Right ventricle myocardium inferior (tissue), 1 donor: ENCODE measurements at regions not wholly inside any gene's neighbourhood (a gene's known extent, or its start where the extent isn't known, plus 50 kb on each side); places are given as distances from the start of the nearest gene placed in this dataset.
A peak's percentile ranks its signal among the peaks of the same experiment; 100 is the strongest.

Source experiments
- ATAC-seq: fragments of 200-7000 bp; cut with Tn5 transposase; one replicate; pipeline ENCODE4 v1.9.1; 2020; ENCODE audit warnings: mild to moderate bottlenecking, moderate library complexity
- DNase-seq: peaks from one replicate; pipeline ENCODE4 v3.0.0; 2021; ENCODE audit errors: missing footprints
- intact Hi-C: fragments of 100-400 bp; cut with DNase I; formaldehyde crosslinking; loops from one replicate; pipeline ENCODE4 v1.11.0; 2022
- donor health status: DM: no; HTN: yes; CAD: no; lungs with severe emphysema.

DNA sequence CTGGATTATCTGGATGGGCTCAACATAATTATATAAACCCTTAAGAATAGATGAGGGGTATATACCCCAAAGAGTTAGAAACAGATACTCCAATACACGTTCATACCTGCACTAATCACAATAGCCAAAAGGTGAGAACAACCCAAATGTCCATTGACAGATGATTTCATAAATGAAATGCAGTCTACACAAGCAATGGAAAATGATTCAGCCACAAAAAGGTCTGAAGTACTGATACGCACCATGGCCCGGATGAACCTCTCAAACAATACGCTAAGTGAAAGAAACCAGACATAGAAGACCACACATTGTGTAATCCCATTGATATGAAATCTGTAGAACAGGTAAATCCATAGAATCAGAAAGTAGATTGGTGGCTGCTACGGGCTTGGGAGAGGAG lies 316.8 kb downstream of the LPIN1 start:
- ATAC-seq = no peak
- intact Hi-C loops = no loop called here
- no peak for DNase-seq

DNA sequence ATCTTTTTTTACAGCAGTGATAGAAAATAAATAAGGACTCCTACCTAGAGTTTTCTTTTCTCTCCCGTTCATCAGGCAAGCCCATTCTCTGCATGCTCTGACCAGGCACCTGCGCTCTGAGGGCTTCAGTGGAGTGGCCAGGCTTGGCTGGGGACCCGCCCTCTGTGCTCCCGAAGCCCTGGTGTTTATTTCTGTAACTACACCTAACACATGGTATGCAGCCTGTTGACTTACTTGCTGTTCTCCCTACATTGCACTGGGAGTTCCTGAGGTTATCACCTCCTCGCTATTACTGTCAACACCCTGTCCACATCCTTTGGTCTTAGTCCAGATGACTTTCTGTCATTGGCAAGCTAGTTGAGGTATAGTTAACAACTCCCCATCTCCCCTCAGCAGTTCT lies 317.7 kb downstream of the LPIN1 start:
- intact Hi-C loops = no loop called here
- ATAC-seq = peak; percentile 84

DNA sequence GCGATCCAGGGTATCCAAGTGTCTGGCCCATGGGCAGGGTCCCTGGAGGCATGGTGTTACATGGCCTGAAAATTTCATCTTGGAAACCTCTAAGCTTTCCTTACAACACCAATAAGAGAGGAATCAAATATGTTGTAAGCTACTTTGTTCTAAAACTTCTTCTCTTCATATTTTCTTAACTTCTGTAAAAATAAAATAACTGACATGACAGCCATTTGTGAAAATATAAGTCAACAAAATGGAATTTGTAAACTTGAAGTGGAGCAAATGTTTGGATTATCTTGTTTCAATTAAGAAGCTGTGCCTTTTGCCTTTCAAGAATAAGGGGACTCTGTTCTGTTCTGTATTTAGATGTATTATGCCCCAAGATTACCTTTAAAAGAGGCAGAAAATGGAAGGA lies 319.7 kb downstream of the LPIN1 start:
- DNase-seq (no peak), ATAC-seq (no peak)
- intact Hi-C loops = no loop called here

More for the DNA sequence above, 317.7 kb downstream of the LPIN1 start:
- DNase-seq = no peak

GRCh38 chr2:12066986-12067385 lies 320.6 kb downstream of the LPIN1 start:
- intact Hi-C loops = no loop called here
- ATAC-seq = no peak
- no peak for DNase-seq

DNA sequence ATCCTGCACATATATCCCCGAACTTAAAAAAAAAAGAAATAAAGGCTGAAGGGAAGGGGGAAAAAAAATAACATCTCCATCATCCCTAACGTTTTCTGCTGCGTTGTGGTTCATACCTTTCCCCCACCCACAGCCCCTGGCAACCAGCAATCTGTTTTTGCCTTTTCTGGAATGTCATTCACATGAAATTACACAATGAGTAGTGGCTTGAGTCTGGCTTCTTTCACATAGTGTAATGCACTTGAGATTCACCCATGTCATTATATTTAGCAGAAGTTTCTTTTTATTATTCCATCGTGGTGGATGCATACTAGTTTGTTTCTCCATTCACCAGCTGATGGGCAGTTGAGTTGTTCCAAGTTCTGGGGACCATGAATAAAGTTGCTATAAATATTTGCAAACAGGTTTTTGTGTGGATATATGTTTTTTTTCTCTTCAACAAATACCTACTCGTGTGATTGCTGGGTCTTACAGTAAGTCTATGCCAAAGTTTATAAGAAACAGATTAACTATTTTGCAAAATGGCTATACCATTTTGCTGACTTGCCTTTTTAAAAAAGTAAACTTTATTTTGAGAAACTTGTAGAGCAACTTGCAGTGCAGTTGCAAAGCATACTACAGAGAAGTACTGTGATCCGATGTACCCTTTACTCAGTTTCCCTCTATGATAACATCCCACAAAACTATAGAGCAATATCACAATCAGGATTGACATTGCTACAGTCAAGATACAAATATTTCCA lies 322.5 kb downstream of the LPIN1 start:
- DNase-seq (no peak), ATAC-seq (no peak)
- intact Hi-C loops = no loop called here

DNA sequence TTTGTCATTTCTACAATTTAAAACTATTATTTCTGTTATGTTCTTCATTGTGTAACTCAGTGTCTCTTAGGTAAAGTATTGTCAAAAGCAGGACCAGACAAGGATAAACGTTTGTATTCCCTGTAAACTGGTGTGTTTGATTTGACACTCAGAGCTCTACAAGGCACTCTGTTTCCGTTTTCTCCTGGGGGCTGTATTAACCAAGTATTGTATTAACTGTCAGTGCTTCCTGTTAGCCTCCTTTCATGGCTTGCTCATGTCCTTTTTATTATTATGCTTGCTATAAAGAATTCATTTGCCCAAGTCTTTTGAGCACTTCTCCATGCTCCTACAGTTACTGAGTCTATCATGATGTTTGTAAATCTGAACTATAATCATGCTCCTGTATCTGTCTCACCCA lies 323.7 kb downstream of the LPIN1 start:
- ATAC-seq = no peak

GRCh38 chr2:12070581-12070980 lies 324.1 kb downstream of the LPIN1 start:
- DNase-seq (no peak), ATAC-seq (no peak)
- intact Hi-C loops = no loop called here

More for the DNA sequence above, 323.7 kb downstream of the LPIN1 start:
- no peak for DNase-seq
- intact Hi-C loops = no loop called here

- ATAC-seq (no peak), DNase-seq (no peak)
- intact Hi-C loops = no loop called here
These were observed 324.9 kb downstream of the LPIN1 start for GRCh38 chr2:12071318-12071717.

DNA sequence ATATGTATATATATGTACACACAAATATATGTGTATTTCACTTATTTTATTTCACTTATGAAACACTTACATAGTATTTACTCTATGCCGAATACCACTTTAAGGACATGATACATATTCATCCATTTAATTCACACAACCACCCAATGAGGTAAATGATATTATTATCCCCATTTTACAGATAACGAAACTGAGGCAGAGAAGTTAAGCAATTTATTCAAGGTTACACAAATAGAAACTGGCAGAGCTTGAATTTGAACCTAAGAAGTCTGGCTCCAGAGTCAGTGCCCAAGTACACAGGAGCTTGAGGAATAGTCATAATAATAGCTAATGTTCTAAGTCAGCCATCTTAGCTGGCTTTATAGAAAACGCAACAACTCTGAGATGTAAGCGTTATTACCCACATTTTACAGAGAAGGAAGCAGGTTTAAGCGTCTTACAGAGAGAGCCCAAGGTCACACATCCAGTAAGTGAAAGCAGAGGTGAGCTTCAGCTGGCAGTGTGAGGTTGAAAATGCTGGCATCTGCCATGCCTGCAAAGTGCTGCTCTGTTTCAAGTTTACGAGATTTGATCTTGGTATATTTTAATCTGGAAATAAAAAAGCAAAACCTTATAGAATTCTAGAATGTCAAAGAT lies 326.9 kb downstream of the LPIN1 start:
- DNase-seq (no peak), ATAC-seq (no peak)
- intact Hi-C loops = no loop called here

DNA sequence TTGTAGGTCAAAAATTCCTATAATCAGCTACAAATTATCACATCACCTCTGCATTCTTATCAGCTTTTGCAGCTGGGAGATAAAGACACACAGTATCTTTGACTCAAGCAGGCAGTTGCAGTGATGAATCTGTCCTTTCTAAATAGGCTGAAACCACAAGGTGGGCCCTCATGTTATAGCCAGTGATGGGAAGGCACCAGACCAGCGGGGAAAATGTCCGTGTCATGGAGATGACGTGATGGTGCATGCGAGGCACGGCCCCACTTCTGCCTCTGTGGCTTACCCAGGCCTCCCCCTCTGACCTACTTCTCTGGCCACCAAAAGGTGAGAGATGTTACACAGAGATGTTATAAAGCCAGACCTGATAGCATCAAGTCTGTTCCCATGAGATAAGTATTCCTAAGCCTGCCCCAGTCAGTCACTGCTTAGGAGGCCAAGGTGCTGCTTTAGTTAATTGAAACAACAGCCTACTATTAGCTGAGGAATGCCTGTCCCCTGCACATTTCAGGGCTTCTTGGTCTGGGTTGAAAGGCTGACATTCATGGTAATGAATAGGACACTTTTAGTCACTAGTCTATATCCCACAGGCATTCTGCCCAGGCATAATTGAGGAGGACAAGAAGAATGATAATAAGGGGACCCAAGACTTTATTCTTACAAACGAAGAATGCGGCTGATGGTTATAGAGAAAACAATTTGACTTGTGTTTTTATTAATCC lies 327.9 kb downstream of the LPIN1 start:
- DNase-seq (no peak), ATAC-seq (no peak)
- intact Hi-C loops = no loop called here

GRCh38 chr2:12074845-12075217 lies 328.4 kb downstream of the LPIN1 start:
- intact Hi-C loops = no loop called here
- DNase-seq (no peak), ATAC-seq (no peak)

DNA sequence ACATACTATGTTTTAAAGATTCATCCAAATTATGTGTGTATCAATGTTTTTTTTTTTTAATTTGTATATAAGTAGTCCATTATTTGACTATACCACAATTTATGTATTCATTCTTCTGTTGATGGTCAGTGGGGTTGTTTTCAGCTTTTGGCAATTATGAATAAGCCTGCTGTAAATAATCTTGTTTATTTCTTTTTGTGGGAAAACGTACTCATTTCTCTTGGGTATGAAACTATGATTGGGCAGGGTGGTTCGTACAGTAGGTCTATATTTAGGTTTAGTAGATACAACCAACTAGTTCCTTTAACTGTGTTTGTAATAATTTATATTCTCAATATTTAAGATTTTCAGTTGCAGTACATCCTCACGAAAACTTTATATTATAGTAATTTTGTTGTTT lies 329.2 kb downstream of the LPIN1 start:
- no peak for DNase-seq
- intact Hi-C loops = no loop called here
- ATAC-seq = no peak

GRCh38 chr2:12076810-12077209 lies 330.4 kb downstream of the LPIN1 start:
- no peak for DNase-seq

DNA sequence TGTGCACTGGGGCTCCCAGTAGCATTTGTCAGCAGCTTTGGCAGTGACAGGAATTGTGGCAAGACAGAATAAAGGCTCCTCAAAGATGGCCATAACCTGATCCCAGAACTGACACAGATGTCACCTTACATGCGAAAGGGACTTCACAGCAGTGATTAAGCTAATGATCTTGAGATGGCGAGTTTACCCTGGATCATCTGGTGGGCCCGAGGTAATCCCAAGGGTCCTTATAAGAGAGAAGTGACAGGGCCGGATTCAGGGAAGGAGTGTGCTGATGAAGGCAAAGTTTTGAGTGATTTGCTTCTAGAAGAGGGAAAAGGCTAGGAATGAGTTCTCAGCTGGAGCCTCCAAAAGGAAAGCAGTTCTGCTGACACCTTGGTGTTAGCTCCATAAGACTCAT lies 333.9 kb downstream of the LPIN1 start:
- intact Hi-C loops = no loop called here
- DNase-seq = no peak
- no peak for ATAC-seq

More at GRCh38 chr2:12076810-12077209, 330.4 kb downstream of the LPIN1 start:
- no peak for ATAC-seq
- intact Hi-C loops = no loop called here

- DNase-seq (no peak), ATAC-seq (no peak)
- intact Hi-C loops = no loop called here
These were observed 335.2 kb downstream of the LPIN1 start for GRCh38 chr2:12081481-12082210.

DNA sequence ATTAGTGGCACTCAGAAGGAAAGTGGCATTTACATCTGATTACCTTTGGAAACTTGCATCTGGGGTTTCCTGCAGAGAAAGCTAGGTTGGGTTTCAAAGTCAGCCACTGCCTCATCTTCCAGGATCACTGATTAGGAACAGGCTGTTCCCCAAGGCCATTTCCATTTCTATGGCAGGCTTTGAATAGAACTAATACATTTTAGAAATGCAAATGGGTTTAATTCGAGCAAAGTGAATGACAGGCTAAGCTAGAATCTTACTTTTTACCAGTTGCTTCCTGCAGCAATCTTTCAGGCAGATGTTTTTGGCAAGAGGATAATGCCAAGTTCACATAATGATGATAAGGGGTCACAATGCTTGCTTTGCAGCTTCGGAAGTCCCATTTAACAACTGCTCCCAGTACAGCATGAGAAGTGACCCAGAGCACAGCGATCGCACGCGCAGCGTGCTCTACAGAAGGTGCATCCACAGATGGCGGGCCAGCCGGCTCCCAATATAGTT lies 336.7 kb downstream of the LPIN1 start:
- DNase-seq (no peak), ATAC-seq (no peak)
- intact Hi-C loops = no loop called here

DNA sequence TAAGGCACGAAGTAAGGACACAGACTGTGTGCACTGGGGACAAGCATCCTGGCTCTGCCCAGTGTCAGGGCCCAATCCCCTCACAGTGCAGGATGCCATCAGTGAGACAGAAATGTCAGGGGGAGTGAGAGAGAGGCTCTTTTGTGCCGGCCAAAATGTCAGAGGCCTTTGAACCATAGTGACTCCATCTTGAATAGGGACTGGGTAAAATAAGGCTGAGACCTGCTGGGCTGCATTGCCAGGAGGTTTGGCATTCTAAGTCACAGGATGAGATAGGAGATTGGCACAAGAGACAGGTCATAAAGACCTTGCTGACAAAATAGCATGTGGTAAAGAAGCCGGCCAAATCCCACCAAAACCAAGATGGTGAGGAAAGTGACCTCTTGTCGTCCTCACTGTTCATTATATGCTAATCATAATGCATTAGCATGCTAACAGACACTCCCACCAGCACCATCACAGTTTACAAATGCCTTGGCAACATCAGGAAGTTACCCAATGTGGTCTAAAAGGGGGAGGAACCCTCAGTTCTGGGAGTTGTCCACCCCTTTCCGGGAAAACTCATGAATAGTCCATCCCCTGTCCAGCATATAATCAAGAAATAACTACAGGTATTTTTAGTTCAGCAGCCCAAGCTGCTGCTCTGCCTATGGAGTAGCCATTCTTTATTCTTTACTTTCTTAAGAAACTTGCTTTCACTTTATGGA lies 337.4 kb downstream of the LPIN1 start:
- intact Hi-C loops = no loop called here
- DNase-seq (no peak), ATAC-seq (no peak)

- ATAC-seq (no peak), DNase-seq (no peak)
- intact Hi-C loops = no loop called here
These were observed 340.7 kb downstream of the LPIN1 start for GRCh38 chr2:12087175-12087574.
